MCF 10A (cell line): ENCODE measurements at regions not wholly inside any gene's neighbourhood (a gene's known extent, or its start where the extent isn't known, plus 50 kb on each side); places are given as distances from the start of the nearest gene placed in this dataset.

Experiments
- BruUV-seq: library from RNA; stranded (reverse); fragments of 400-500 nt; replicated peaks from 2 replicates; lab custom pipeline; 2021; lab: Mats Ljungman, UMichigan
- CTCF ChIA-PET: fragments of 300-600 bp; sonication (Branson Sonifier 250); formaldehyde crosslinking; extraction: SDS; loops from one replicate; lab custom pipeline; 2021; ENCODE audit warnings: antibody characterized with exemption, inconsistent platforms; lab: Yijun Ruan, JAX
- POLR2A ChIA-PET: fragments of 300-600, 350-650 bp; sonication (Branson Sonifier 250); formaldehyde crosslinking; extraction: SDS; loops from one replicate; lab custom pipeline; 2020; ENCODE audit warnings: antibody characterized with exemption, inconsistent platforms; lab: Yijun Ruan, JAX
- DNase-seq: peaks from one replicate; pipeline ENCODE4 v3.0.0-alpha.2; 2018; ENCODE audit not compliant: unreplicated experiment
- H3K27ac Mint-ChIP-seq: one replicate; pipeline ENCODE4 v1.8.0; 2022; ENCODE audit warnings: mild to moderate bottlenecking, low read depth, mixed read lengths; ENCODE audit not compliant: unreplicated experiment
- H3K27me3 Mint-ChIP-seq: one replicate; pipeline ENCODE4 v1.8.0; 2022; ENCODE audit warnings: mixed read lengths; ENCODE audit not compliant: insufficient read depth, unreplicated experiment
- H3K36me3 Mint-ChIP-seq: one replicate; pipeline ENCODE4 v1.8.0; 2022; ENCODE audit warnings: mild to moderate bottlenecking, moderate library complexity, mixed read lengths; ENCODE audit not compliant: insufficient read depth, unreplicated experiment
- H3K4me1 Mint-ChIP-seq: one replicate; pipeline ENCODE4 v1.8.0; 2022; ENCODE audit warnings: mixed read lengths; ENCODE audit not compliant: insufficient read depth, unreplicated experiment
- H3K4me3 Mint-ChIP-seq: one replicate; pipeline ENCODE4 v1.8.0; 2022; ENCODE audit warnings: mild to moderate bottlenecking, moderate library complexity, mixed read lengths; ENCODE audit not compliant: unreplicated experiment
- H3K9me3 Mint-ChIP-seq: one replicate; pipeline ENCODE4 v1.8.0; 2022; ENCODE audit warnings: mixed read lengths; ENCODE audit not compliant: unreplicated experiment
- intact Hi-C: fragments of 100-400 bp; cut with micrococcal nuclease; formaldehyde crosslinking; loops from 2 replicates; pipeline ENCODE4 v1.14.1; 2022
- TF ChIP-seq, protein P1 (sequence below): fragments of 200-600 bp; IDR thresholded peaks from one replicate; pipeline ENCODE4 v1.8.0; 2022; ENCODE audit warnings: antibody characterized with exemption, mild to moderate bottlenecking; ENCODE audit not compliant: unreplicated experiment

DNA sequence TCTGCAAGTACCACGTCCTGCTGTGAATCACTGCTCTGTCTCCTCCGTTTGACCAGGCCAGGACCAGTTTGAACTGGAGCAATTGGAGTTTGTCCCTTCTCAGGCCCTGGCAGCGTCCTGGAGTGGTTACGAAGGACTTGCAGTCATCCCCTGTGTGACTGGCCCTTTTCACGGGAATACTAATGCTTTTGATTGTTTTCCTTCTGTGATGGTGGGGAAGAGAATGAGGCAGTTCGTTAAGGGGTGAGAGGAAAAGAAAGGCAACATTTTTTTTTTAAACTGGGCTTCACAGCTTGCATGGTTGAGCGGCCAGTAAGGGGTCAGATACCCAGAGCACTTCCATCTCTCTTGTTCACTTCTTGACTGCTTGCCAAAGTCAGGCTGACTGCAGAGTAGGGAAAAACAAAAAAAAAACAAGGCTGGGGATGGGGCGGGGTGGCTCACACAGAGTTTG is 153.5 kb upstream of the STK32A start:
- BruUV-seq: no TSS peak
- no peaks in the 10 kb centered on the region for H3K36me3 Mint-ChIP-seq
- CTCF ChIA-PET: no interaction called here

DNA sequence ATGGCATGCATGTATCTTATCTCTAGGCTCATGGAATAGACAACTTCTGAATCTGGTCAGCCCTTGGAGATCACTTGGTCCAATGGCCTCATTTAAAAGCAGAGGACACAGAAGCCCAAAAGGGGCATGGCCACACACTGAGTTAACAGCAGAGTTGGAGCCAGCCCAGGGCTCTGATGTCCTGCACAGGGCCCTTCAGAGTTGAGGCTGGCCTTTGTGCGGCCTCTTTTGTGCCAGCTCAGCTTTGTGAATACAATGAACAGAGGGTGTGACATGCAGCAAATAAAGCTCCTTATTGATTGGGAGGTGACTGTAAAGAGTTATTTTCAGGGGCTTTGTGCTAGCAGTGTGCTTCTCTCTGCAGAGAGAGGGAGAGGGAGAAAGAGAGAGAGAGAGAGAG is 150.1 kb upstream of the STK32A start:
- Mint-ChIP-seq H3K36me3 (no peaks in the 10 kb centered on the region), H3K9me3 (no peaks in the 10 kb centered on the region), H3K4me1 (no peaks in the 10 kb centered on the region), H3K4me3 (no peak overlapping the region), H3K27ac (no peak overlapping the region), H3K27me3 (no peaks in the 10 kb centered on the region)
- no peak for DNase-seq
- CTCF ChIA-PET: interaction anchor here (1.3 to 2.0 kb wide), 4 partner anchors 11 to 104 kb away, joined by 3 to 8 read pairs (median 4); no protein-coding TSS in a partner anchor
- BruUV-seq: no TSS peak
- intact Hi-C loops: no loop called here
- TF ChIP-seq, protein P1, sequence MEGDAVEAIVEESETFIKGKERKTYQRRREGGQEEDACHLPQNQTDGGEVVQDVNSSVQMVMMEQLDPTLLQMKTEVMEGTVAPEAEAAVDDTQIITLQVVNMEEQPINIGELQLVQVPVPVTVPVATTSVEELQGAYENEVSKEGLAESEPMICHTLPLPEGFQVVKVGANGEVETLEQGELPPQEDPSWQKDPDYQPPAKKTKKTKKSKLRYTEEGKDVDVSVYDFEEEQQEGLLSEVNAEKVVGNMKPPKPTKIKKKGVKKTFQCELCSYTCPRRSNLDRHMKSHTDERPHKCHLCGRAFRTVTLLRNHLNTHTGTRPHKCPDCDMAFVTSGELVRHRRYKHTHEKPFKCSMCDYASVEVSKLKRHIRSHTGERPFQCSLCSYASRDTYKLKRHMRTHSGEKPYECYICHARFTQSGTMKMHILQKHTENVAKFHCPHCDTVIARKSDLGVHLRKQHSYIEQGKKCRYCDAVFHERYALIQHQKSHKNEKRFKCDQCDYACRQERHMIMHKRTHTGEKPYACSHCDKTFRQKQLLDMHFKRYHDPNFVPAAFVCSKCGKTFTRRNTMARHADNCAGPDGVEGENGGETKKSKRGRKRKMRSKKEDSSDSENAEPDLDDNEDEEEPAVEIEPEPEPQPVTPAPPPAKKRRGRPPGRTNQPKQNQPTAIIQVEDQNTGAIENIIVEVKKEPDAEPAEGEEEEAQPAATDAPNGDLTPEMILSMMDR: no peak
- POLR2A ChIA-PET: no interaction called here

More for the DNA sequence above, 153.5 kb upstream of the STK32A start:
- Mint-ChIP-seq H3K27ac (no peak overlapping the region), H3K4me3 (no peak overlapping the region), H3K9me3 (no peaks in the 10 kb centered on the region), H3K27me3 (no peaks in the 10 kb centered on the region), H3K4me1 (no peaks in the 10 kb centered on the region)
- TF ChIP-seq, protein P1: no peak
- no peak for DNase-seq
- POLR2A ChIA-PET: no interaction called here
- intact Hi-C loops: no loop called here

DNA sequence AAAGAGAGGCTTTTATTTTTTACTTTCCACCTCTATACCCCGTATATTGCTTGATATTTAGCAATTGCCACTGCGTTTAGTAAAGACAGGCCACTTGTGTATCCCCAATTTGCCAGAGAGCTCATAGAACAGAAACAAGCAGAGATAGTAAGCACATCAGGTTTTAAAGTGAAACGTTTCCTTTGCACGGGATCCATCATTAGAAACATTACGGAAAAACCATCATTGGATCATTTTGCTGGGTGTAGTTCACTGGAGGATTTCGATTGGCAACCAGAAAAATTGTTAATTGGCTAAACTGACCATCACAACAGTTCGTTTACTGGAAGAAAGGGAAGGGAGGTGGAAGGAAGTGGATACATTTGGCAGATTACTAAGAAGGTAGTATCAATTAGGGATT is 149.4 kb upstream of the STK32A start:
- CTCF ChIA-PET: interaction anchor here (0.6 to 2.0 kb wide), 5 partner anchors 11 to 1400 kb away, joined by 3 to 8 read pairs (median 4); no protein-coding TSS in a partner anchor
- H3K36me3 Mint-ChIP-seq: no peaks in the 10 kb centered on the region
- intact Hi-C loops: no loop called here

DNA sequence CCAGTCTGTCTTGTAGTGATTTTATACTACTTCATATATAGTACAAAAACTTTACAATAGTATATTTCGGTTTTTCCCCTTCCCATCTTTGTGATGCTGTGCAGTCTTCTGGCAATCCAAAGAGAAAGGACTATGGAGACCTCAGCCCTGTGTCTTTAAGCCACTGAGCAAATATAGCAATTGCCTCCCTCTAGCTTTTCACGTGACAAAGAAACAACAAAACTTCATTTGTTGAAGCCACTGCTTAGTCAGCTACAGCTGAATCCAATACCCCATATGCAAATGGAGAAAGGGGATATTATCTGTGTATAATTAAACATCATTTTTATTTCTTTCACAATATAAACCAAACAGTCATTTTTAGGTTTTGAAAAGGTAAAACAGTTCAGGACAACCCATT is 142.8 kb upstream of the STK32A start:
- H3K4me3 Mint-ChIP-seq: no peak overlapping the region
- H3K4me1 Mint-ChIP-seq: peaks cover 7% of the 10 kb centered on the region
- CTCF ChIA-PET: interaction anchor here (0.6 kb wide), 1 partner anchor 118 kb away, joined by 3 read pairs; no protein-coding TSS in a partner anchor
- TF ChIP-seq, protein P1: no peak
- POLR2A ChIA-PET: no interaction called here
- no peaks in the 10 kb centered on the region for H3K27me3 Mint-ChIP-seq
- no TSS peak for BruUV-seq
- no peaks in the 10 kb centered on the region for H3K36me3 Mint-ChIP-seq
- no peak overlapping the region for H3K27ac Mint-ChIP-seq
- no peak for DNase-seq
- H3K9me3 Mint-ChIP-seq: no peaks in the 10 kb centered on the region
- intact Hi-C loops: no loop called here

More for the DNA sequence above, 149.4 kb upstream of the STK32A start:
- POLR2A ChIA-PET: no interaction called here
- Mint-ChIP-seq H3K4me3 (no peak overlapping the region), H3K27me3 (no peaks in the 10 kb centered on the region), H3K27ac (no peak overlapping the region), H3K4me1 (no peaks in the 10 kb centered on the region), H3K9me3 (no peaks in the 10 kb centered on the region)
- TF ChIP-seq, protein P1: no peak
- no peak for DNase-seq
- no TSS peak for BruUV-seq
